ENCODE measurements at regions not wholly inside any gene's neighbourhood (a gene's known extent, or its start where the extent isn't known, plus 50 kb on each side); places are given as distances from the start of the nearest gene placed in this dataset.

GRCh38 chr2:150256736-150257135 lies 230.7 kb downstream of the RND3 start:
- Histone ChIP-seq H3K9me1 (ENCODE audit: control insufficient read depth, insufficient read depth, low read length) (no peaks in the 10 kb centered on the region), H4K20me1 (replicated peaks; ENCODE audit: control insufficient read depth, insufficient read depth, low read length) (no peaks in the 10 kb centered on the region), H3K4me1 (replicated peaks in 1 of 2; ENCODE audit: control insufficient read depth in 2 of 2, insufficient read depth in 2 of 2, low read length in 2 of 2) (no peaks in the 10 kb centered on the region), H3K9ac (ENCODE audit: insufficient read depth in 1 of 2, low read depth in 2 of 2, low read length in 2 of 2) (no peak overlapping the region), H2AFZ (ENCODE audit: low read depth, low read length) (no peak overlapping the region), H3K79me2 (ENCODE audit: control insufficient read depth, insufficient read depth, low read length) (no peaks in the 10 kb centered on the region), H3K4me2 (ENCODE audit: insufficient read depth, low read length) (no peak overlapping the region), H3K9me3 (replicated peaks; ENCODE audit: control insufficient read depth, insufficient read depth, low read depth, low read length) (no peaks in the 10 kb centered on the region), H3K27me3 (ENCODE audit: control insufficient read depth in 2 of 2, insufficient read depth in 2 of 2, low read length in 2 of 2) (no peaks in the 10 kb centered on the region), H3K36me3 (ENCODE audit: control insufficient read depth, insufficient read depth, low read length) (no peaks in the 10 kb centered on the region), H3K27ac (ENCODE audit: extremely low read depth, low read depth, low read length) (no peak overlapping the region), H3K4me3 (no peak overlapping the region)
- no peak for TF ChIP-seq CEBPG (CRISPR knock-in tag; IDR thresholded peaks at IDR 0.05)
- TF ChIP-seq CEBPG (tag; conservative IDR thresholded peaks at IDR 0.05 in 1 of 2, IDR thresholded peaks at IDR 0.05 in 1 of 2) = no peak
- no peak for TF ChIP-seq KAT2B (IDR thresholded peaks at IDR 0.05; ENCODE audit: low read depth, low read length)
- TF ChIP-seq SMARCC2 (IDR thresholded peaks at IDR 0.05; ENCODE audit: low read depth) = no peak
- no peak for TF ChIP-seq ZNF143 (CRISPR knock-in tag; IDR thresholded peaks at IDR 0.05)
- no peak for TF ChIP-seq SREBF1 (IDR thresholded peaks at IDR 0.05; ENCODE audit: borderline replicate concordance, low read depth, low read length)
- TF ChIP-seq ZNF778 (CRISPR knock-in tag; IDR thresholded peaks at IDR 0.05) = no peak
- no peak for TF ChIP-seq ZFP36 (IDR thresholded peaks at IDR 0.05; ENCODE audit: low read depth, low read length, partially characterized antibody)
- TF ChIP-seq PRMT5 (CRISPR knock-in tag; IDR thresholded peaks at IDR 0.05) = no peak
- no peak for TF ChIP-seq FOXK2 (conservative IDR thresholded peaks at IDR 0.05 in 1 of 2, IDR thresholded peaks at IDR 0.05 in 1 of 2; ENCODE audit: low read depth in 2 of 2)
- TF ChIP-seq TCFL5 (CRISPR knock-in tag; conservative IDR thresholded peaks at IDR 0.05) = no peak
- no peak for TF ChIP-seq SAFB (IDR thresholded peaks at IDR 0.05; ENCODE audit: borderline replicate concordance, low read depth, low read length)
- TF ChIP-seq EWSR1 (IDR thresholded peaks at IDR 0.05; ENCODE audit: borderline replicate concordance, low read depth, partially characterized antibody) = no peak
- no peak for TF ChIP-seq ZNF239 (CRISPR knock-in tag; IDR thresholded peaks at IDR 0.05)
- no peak for TF ChIP-seq EHMT2 (IDR thresholded peaks at IDR 0.05)
- no peak for TF ChIP-seq ZNF274 (IDR thresholded peaks at IDR 0.05; ENCODE audit: borderline replicate concordance, low read depth, low read length)
- TF ChIP-seq MAFF (IDR thresholded peaks at IDR 0.05; ENCODE audit: low read length) = no peak
- TF ChIP-seq RCOR1 (IDR thresholded peaks at IDR 0.05; ENCODE audit: borderline replicate concordance in 1 of 2, low read depth in 2 of 2, low read length in 2 of 2) = no peak
- FAIRE-seq (no peak), ATAC-seq (no peak), DNase-seq (ENCODE audit: extremely low read depth in 1 of 4, low spot score in 3 of 4) (no peak)
- WGBS (ENCODE audit: insufficient coverage, low coverage, missing lambda C conversion rate) = 1% methylated on average over 3 of the region's 3 CpGs
- POLR2A ChIA-PET = no interaction called here
- BruUV-seq (replicated peaks) = no TSS peak
- intact Hi-C loops (cut with micrococcal nuclease) = no loop called here
- in situ Hi-C loops (cut with MboI) = no loop called here
- CTCF ChIA-PET (ENCODE audit: low intra/inter-chr PET ratio) = no interaction called here

Measured in K562 (cell line).